Keratinocyte (primary cell): ENCODE measurements at regions not wholly inside any gene's neighbourhood (a gene's known extent, or its start where the extent isn't known, plus 50 kb on each side); places are given as distances from the start of the nearest gene placed in this dataset.

Experiments used
- EZH2 ChIP-seq: IDR thresholded peaks from one replicate; pipeline ENCODE4 v1.6.1; 2012; ENCODE audit warnings: inconsistent platforms, mild to moderate bottlenecking, low read length, moderate library complexity
- TF ChIP-seq, protein P1 (sequence below), 3 experiments: IDR thresholded peaks in 1 of 3; conservative IDR thresholded peaks in 1 of 3; optimal IDR thresholded peaks in 1 of 3; 2 replicates in 2 of 3; 3 replicates in 1 of 3; pipeline versions ENCODE3 to v1.5.1; 2011; ENCODE audit warnings: low read length in 3 of 3, mild to moderate bottlenecking in 3 of 3, moderate library complexity in 2 of 3, control low read depth in 1 of 3, inconsistent platforms in 1 of 3; ENCODE audit not compliant: insufficient read depth in 2 of 3; ENCODE audit errors: extremely low read depth in 1 of 3

DNA sequence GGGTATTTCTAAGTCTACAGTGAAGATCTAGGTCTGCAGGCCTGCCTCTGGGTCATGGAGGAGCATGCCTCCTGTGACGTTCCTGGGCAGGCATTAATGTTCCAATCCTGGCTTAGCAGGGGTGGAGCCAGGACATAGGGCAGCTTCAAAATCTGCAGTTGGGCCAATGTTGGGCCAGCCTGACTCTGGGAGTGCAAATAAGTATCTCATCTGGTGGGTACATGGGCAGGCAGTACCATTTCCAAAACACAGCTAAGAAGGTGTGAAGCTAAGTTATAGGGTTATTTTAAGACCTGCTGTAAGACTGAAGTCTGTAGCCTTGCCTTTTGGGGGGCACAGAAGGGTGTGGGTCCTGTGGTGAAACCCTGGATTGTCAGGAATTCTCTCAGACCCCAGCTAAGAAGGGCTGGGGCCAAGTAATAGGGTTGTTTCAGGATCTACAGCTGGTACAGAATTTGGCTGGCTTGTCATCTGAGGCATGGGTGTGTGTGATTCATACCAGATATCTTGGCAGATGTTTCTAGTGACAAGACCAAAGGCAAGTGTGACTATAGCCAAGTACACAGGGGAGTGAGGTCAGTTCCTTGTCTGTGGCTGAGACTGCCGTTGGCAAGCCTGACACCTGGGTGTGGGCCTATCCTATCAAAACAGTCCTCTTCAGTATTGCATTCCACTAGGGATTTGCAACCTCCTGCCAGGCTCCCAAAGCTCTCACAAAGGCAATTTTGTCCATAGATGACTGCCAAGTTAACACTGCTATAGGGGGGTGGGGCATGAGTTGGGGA, 468.7 kb upstream of the B3GALT2 start:
- TF ChIP-seq, protein P1, sequence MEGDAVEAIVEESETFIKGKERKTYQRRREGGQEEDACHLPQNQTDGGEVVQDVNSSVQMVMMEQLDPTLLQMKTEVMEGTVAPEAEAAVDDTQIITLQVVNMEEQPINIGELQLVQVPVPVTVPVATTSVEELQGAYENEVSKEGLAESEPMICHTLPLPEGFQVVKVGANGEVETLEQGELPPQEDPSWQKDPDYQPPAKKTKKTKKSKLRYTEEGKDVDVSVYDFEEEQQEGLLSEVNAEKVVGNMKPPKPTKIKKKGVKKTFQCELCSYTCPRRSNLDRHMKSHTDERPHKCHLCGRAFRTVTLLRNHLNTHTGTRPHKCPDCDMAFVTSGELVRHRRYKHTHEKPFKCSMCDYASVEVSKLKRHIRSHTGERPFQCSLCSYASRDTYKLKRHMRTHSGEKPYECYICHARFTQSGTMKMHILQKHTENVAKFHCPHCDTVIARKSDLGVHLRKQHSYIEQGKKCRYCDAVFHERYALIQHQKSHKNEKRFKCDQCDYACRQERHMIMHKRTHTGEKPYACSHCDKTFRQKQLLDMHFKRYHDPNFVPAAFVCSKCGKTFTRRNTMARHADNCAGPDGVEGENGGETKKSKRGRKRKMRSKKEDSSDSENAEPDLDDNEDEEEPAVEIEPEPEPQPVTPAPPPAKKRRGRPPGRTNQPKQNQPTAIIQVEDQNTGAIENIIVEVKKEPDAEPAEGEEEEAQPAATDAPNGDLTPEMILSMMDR (optimal IDR thresholded peaks at IDR 0.05 in 1 of 3, IDR thresholded peaks at IDR 0.05 in 1 of 3, conservative IDR thresholded peaks at IDR 0.05 in 1 of 3; ENCODE audit: extremely low read depth in 1 of 3, insufficient read depth in 2 of 3, low read length in 3 of 3) = no peak
- TF ChIP-seq EZH2 = no peak
